Inferior parietal cortex (tissue), 1 donor: ENCODE measurements at regions not wholly inside any gene's neighbourhood (a gene's known extent, or its start where the extent isn't known, plus 50 kb on each side); places are given as distances from the start of the nearest gene placed in this dataset.
"Not testable (repeated sequence)": the region's sequence is repeated elsewhere in the genome, so short reads cannot be mapped to it uniquely, and the experiment has no call there.

ENCODE experiments used
- DNase-seq: peaks from one replicate; pipeline ENCODE4 v3.0.0-alpha.2; 2016; ENCODE audit errors: extremely low spot score

DNA sequence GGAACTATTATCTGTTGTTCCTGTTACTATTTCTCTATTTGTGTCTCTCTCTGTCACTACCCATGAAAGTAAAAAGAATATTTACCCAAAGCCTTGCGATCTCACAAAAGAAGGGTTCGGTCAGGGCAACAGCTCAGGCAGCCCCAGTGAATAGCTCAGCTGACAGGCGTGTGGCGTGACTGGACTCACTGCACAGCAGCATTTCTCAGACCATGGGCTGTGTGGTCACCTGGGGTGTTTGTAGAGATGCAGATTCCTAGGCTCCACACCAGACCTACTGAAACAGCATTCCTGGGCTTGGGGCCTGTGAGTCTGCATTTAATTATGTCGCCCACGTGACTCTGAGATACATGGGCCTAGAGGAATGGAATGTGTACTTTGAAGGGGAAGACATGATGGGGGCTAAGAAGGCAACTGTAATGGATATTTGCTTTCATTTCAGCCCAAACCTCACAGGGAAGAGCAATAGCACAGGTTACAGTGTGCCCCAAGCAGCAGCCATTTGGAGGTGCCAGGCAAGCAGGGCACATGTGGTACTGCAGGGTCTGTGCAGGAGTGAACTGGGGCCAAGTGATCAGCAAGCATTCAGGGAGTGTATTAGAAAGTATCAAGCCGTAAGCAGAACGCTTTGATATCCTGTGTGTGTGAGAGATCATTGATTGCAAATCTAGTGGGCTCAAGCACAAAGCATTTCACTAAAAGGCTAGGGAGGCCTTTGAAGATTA lies 90.4 kb upstream of the RBMS1 start:
- DNase-seq, result no peak

DNA sequence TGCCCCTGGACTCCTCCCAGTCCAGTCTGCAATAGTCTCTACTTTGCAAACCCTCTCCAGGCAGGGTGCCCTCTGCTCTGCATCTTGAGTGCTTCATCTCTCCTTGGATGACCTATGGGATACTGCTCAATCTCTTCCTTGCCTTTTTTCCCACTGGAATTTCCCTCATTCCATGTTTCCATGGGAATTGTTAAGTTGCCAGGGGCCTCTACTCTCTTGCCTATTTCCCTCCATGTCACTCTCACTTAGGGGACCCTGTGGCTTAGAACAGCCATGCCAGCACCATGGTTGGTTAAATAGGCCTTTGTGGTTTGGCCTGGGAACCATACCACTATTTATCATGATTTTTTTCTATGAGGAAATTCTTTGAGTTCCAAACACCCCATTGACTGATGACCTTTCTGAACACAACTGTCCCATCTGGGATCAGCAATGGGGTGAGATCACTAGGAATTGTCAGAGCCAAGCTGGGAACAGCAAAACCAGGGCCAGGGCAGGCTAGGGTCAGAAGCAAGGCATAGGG lies 91.4 kb upstream of the RBMS1 start:
- no peak for DNase-seq

- no peak for DNase-seq
Measured at GRCh38 chr2:160590664-160591063, 97.1 kb upstream of the RBMS1 start.

- DNase-seq, result no peak
Measured at GRCh38 chr2:160592401-160592800, 98.8 kb upstream of the RBMS1 start.

GRCh38 chr2:160592993-160593392 lies 99.4 kb upstream of the RBMS1 start:
- no peak for DNase-seq

GRCh38 chr2:160596441-160596840 lies 102.8 kb upstream of the RBMS1 start:
- no peak for DNase-seq

DNA sequence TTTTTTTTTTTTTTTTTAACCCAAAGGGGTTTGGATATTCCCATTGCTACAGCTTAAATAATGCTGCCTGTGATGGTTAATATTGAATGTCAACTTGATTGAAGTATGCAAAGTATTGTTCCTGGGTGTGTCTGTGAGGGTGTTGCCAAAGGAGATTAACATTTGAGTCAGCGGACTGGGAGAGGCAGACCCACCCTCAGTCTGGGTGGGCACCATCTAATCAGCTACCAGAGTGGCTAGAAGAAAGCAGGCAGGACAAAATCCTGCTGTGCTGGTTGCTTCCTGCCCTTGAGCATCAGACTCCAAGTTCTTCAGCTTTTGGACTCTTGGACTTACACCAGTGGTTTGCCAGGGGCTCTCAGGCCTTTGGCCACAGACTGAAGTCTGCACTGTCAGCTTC lies 106.8 kb upstream of the RBMS1 start:
- DNase-seq, result not testable (repeated sequence)

- no peak for DNase-seq
Measured at GRCh38 chr2:160602073-160602472, 108.5 kb upstream of the RBMS1 start.

DNA sequence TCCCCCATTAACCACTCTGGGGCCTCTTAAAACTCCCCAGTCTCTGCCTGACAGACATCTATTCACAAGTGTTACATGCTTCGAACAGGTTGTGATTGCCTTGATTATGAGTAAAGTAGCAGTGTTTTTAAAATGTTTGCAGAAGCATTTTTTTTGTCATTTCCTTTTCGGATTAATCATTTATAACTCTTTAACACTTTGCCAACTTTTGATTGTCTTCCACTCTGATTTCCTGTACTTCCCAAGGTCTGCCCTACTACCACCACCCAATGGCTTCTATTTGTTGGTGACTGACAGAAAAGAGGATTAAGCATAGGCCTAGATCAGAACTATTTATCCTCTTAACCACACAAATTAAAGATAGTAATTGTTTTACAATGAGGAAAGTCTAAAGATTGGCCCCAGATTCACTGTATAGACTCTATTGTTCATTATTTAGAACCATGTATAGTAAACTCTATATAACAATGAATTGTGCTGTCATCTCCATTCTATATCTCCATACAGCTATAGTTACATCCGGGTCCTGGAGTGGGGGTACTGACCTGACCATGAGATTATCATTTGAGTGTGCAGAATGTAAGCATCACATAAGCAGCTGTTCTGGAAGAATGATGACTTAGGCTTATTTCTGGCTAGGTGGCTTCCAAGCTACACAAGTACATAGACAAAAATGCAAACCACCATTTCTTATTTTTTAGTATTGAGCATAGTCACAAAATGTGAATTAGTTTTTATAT lies 110.3 kb upstream of the RBMS1 start:
- DNase-seq, result no peak

DNA sequence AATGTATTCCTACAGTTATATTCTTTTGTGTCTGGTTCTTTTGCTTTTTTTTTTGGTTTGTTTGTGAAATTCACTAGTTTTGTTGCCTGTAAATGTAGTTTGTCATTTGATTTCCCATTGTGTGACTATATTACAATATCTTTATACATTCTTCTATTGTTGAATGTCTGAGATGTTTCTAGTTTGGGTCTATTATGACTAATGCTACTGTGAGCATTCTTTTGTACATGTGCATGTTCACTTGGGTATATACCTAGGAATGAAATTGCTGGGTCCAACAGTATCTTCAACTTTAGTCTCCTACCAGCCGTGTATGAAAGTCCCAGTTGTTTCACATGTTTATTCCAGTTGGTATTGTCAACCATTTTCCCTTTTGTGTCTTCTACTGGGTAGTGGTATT lies 112.7 kb upstream of the RBMS1 start:
- no peak for DNase-seq

GRCh38 chr2:160608599-160608998 lies 115.0 kb upstream of the RBMS1 start:
- no peak for DNase-seq

DNA sequence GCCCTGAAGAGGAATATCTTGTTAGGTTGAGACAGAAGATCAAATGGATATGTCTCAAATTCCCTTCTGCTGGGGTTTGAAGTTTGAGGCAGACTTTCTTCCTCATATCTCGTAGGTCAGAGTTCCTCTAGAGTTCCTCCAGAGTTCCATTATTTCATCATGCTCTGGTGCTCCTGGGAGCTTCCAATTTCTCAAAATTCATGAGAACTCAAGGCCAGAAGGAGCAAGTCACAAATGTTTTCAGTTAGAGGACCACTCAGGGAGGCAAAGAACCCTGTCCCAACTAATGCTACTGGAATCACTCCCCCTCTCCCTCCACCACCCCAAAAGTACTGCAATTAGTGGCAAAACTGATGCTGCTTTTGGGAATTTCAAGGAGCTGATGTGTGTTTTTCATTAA lies 115.7 kb upstream of the RBMS1 start:
- no peak for DNase-seq

DNA sequence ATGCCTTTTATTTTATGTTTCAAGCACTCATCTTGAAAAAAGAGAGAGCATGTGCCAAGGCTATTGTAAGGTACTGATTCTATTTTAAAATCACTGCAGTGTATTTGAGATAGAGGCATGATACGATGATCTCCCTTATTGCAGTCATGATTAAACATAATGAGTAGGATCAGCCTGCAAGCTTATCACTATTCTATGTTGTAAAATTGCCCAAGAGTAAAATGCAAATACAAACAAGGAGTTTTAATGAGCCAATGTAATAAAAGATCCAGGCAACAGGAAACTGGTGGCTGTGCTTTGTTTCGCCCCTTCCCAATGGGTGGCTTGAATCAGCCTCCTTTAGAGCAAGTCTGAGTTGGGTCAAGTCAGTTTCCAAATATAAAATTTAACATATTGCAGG lies 116.4 kb upstream of the RBMS1 start:
- DNase-seq, result no peak

GRCh38 chr2:160612266-160612856 lies 118.8 kb upstream of the RBMS1 start:
- no peak for DNase-seq

DNA sequence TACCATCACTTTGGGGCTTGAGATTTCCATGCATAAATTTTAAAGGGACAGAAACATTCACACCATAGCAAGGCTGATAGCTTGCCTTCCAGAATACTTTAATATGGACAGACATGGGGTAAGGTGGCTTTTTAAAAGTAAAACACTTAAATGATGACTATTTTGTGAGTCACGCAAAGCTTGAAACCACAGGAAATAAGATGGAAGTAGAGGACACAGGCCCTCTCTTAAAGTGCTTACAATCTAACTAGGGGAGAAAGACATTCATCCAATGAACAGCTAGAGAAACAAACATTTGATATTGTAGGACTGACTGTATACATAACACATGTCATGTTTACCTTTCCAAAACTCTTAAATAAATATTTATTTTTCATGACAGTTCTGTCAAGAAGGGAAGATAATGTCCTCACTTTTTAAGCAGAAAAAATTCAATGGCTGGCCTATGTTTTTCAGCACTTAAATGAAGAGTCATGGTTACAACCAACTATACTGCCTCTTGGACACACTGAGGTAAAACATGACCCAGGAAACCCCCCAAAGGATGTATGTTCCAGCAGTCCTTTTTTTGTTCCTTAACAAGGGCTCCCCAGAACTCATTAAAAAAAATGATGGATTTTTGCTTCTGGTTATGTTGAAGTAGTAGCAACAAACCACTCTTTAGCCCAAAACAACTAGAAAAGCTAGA lies 120.0 kb upstream of the RBMS1 start:
- no peak for DNase-seq

- DNase-seq, result no peak
Measured at GRCh38 chr2:160614391-160614790, 120.8 kb upstream of the RBMS1 start.

DNA sequence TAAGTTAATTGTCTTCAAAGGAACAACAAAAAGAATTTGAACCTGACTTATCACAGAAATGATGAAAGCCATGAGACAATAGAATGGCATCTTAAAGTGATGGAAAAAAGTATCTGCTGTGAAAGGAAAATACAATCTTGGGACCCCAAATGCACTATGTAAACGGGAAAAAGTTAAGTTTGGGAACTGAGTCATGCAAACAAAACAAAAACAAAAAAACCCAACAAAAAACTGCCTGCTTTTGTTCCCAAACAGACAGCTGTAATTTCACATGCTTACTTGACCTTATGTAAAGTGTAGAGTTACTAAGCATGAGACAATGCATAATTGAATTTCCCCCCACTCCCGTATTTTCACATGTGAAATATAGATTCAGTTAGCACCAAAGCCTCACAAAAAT lies 122.1 kb upstream of the RBMS1 start:
- DNase-seq, result no peak

GRCh38 chr2:160616149-160616548 lies 122.5 kb upstream of the RBMS1 start:
- DNase-seq, result no peak

- DNase-seq, result no peak
Measured at GRCh38 chr2:160621748-160622147, 128.1 kb upstream of the RBMS1 start.

GRCh38 chr2:160628020-160628637 lies 134.5 kb upstream of the RBMS1 start:
- not testable (repeated sequence) for DNase-seq

- no peak for DNase-seq
Measured at GRCh38 chr2:160628811-160629210, 135.2 kb upstream of the RBMS1 start.
